Common myeloid progenitor, CD34-positive (primary cell): ENCODE measurements at regions not wholly inside any gene's neighbourhood (a gene's known extent, or its start where the extent isn't known, plus 50 kb on each side); places are given as distances from the start of the nearest gene placed in this dataset.

ENCODE experiments used
- CTCF ChIA-PET: fragments of 350-600 bp; sonication (Branson Sonifier 250); formaldehyde crosslinking; loops from one replicate; lab custom pipeline; 2021; ENCODE audit warnings: antibody characterized with exemption; lab: Charles Lee
- POLR2A ChIA-PET: fragments of 350-600 bp; sonication (Branson Sonifier 250); formaldehyde crosslinking; loops from one replicate; lab custom pipeline; 2021; ENCODE audit warnings: antibody characterized with exemption; lab: Charles Lee
- DNase-seq, 3 donors: peaks; one replicate each; pipeline versions ENCODE4 v3.0.0 to v3.0.0-alpha.2; 2013
- H3K27ac ChIP-seq, 2 experiments: 1 replicate in 1 of 2; 2 replicates in 1 of 2; pipeline ENCODE4 v1.7.0; 2013; ENCODE audit warnings: inconsistent platforms in 2 of 2, low read length in 2 of 2, mild to moderate bottlenecking in 2 of 2, low read depth in 1 of 2, moderate library complexity in 1 of 2; ENCODE audit not compliant: severe bottlenecking in 2 of 2, insufficient read depth in 1 of 2, poor library complexity in 1 of 2
- H3K27me3 ChIP-seq, 5 experiments: replicated peaks in 2 of 5; 1 replicate in 3 of 5; 2 replicates in 2 of 5; pipeline versions ENCODE4 v1.6.1 to v1.7.0; 2013; ENCODE audit warnings: low read length in 4 of 5, mild to moderate bottlenecking in 2 of 5, moderate library complexity in 2 of 5, inconsistent platforms in 1 of 5; ENCODE audit not compliant: insufficient read depth in 5 of 5, control insufficient read depth in 4 of 5
- H3K36me3 ChIP-seq, 4 experiments: 1 replicate in 2 of 4; 2 replicates in 2 of 4; pipeline versions ENCODE4 v1.6.1 to v1.7.0; 2013; ENCODE audit warnings: low read length in 3 of 4, control low read depth in 1 of 4, mild to moderate bottlenecking in 1 of 4; ENCODE audit not compliant: control insufficient read depth in 4 of 4, insufficient read depth in 4 of 4
- H3K4me1 ChIP-seq, 4 experiments: 1 replicate in 3 of 4; 2 replicates in 1 of 4; pipeline versions ENCODE4 v1.6.1 to v1.7.1; 2013; ENCODE audit warnings: low read length in 3 of 4, mild to moderate bottlenecking in 3 of 4, control low read depth in 1 of 4, inconsistent platforms in 1 of 4, moderate library complexity in 1 of 4; ENCODE audit not compliant: control insufficient read depth in 4 of 4, insufficient read depth in 4 of 4; ENCODE audit errors: control extremely low read depth in 1 of 4
- H3K4me3 ChIP-seq, 7 experiments: 1 replicate in 4 of 7; 2 replicates in 3 of 7; pipeline versions ENCODE4 v1.5.1 to v1.7.0; 2013; ENCODE audit warnings: mild to moderate bottlenecking in 7 of 7, low read length in 6 of 7, moderate library complexity in 6 of 7, inconsistent platforms in 2 of 7, low read depth in 2 of 7, control low read depth in 1 of 7; ENCODE audit not compliant: insufficient read depth in 4 of 7, control insufficient read depth in 1 of 7; ENCODE audit errors: extremely low read depth in 1 of 7
- H3K9me3 ChIP-seq, 5 experiments: 1 replicate in 4 of 5; 2 replicates in 1 of 5; pipeline versions ENCODE4 v1.6.1 to v1.7.1; 2013; ENCODE audit warnings: low read length in 4 of 5, mild to moderate bottlenecking in 2 of 5, inconsistent platforms in 1 of 5, low read depth in 1 of 5, moderate library complexity in 1 of 5; ENCODE audit not compliant: control insufficient read depth in 4 of 5, insufficient read depth in 2 of 5; ENCODE audit errors: control extremely low read depth in 1 of 5
- WGBS: methylation state at CpG from one replicate; pipeline ENCODE4 v1.1.5; 2013; ENCODE audit not compliant: insufficient coverage; 5-methylcytosine and 5-hydroxymethylcytosine counted together

DNA sequence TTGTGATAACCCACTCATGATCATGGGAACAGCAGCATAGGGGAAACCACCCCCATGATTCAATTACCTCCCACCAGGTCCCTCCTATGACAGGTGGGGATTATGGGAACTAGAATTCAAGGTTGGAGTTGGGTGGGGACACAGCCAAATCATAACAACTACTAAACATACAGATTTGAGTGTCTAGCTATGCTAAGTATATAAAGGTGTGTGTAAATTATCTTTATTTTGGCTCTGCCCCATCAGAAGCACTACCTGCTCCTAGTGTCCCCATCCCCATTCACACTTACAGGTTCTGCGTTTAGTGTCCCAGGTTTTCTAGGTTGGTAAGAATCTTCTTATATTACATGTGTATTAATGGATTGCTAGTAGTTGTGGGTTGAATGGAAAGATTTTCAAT is 464.7 kb downstream of the EPHA4 start:
- no CpG with 5 or more reads among the region's 1 CpG for WGBS
- ChIA-PET CTCF (no interaction called here), POLR2A (no interaction called here)
- Histone ChIP-seq H3K27ac (no peak overlapping the region), H3K4me1 (peaks cover 0 to 19% (median 12%) of the 10 kb centered on the region in 4 experiments), H3K4me3 (no peak overlapping the region), H3K27me3 (no peaks in the 10 kb centered on the region), H3K9me3 (peaks cover 0 to 3% (median 0%) of the 10 kb centered on the region in 5 experiments), H3K36me3 (no peaks in the 10 kb centered on the region)
- no peak for DNase-seq

DNA sequence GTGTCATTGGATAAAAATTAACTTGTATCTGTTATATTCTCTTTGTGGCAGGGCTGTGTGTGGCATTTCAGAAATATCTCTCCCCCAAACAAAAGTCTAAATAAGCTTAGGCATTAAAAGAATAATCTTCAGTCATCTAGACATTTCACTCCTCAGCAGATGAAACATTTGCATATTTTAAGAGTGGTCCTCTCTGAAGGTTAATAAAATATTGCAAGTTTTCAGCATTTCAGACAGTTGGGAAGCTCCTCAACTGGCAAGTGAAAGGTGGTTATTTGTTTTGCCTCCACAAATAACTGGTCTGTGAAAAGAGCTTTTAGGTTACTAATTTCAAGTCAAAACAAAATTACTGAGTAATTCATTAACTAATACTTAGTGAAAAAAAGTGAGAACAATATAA is 462.6 kb downstream of the EPHA4 start:
- Histone ChIP-seq H3K4me3 (no peak overlapping the region), H3K27me3 (no peaks in the 10 kb centered on the region), H3K27ac (no peak overlapping the region), H3K36me3 (no peaks in the 10 kb centered on the region), H3K9me3 (peaks cover 0 to 3% (median 0%) of the 10 kb centered on the region in 5 experiments), H3K4me1 (peaks cover 0 to 3% (median 2%) of the 10 kb centered on the region in 4 experiments)
- ChIA-PET CTCF (interaction anchor here (1.0 kb wide), 1 partner anchor 25 kb away, joined by 3 read pairs; no protein-coding TSS in a partner anchor), POLR2A (no interaction called here)
- no peak for DNase-seq

DNA sequence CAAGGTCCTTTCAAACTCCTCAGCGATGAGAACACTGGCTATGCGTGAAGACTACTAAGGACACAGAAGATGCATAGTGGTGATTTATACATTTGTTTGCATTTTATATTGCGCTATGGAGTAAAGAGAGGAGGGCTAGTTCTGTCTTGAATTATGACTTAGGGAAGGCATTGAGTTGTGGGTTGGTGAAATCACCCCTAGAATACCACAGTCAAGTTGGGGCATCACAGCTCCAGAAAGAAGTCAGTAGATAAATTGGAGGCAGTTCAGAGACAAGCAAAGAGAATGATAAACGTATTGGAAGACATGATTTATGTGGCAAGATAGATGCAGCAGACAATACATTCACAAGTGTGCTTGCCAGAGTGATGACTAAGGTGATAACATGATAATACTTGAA is 460.4 kb downstream of the EPHA4 start:
- ChIA-PET CTCF (no interaction called here), POLR2A (no interaction called here)
- H3K4me1 ChIP-seq: no peaks in the 10 kb centered on the region

DNA sequence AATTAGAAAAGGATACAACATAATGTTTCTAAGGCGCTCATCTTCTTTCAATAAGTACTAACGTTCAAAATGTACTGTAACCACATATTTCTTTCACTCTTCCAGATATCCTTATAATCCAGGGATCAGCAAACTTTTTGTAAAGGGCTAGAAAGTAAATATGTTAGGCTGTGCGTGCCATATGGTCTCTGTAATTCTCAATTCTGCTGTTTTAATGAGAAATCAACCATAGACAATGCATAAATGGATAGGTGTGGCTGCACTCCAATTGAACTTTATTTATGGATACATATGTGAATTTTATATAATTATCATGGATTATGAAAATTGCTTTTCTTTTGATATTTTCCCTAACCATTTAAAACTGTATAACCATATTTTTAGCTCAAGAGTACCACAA is 459.4 kb downstream of the EPHA4 start:
- no peaks in the 10 kb centered on the region for H3K4me1 ChIP-seq
- peaks cover 0 to 2% (median 0%) of the 10 kb centered on the region in 5 experiments for H3K9me3 ChIP-seq
- H3K36me3 ChIP-seq: no peaks in the 10 kb centered on the region
- no peaks in the 10 kb centered on the region for H3K27me3 ChIP-seq
- H3K4me3 ChIP-seq: no peak overlapping the region
- H3K27ac ChIP-seq: no peak overlapping the region
- POLR2A ChIA-PET: no interaction called here
- CTCF ChIA-PET: no interaction called here
- no peak for DNase-seq
- no CpG with 5 or more reads among the region's 3 CpGs for WGBS

More for the DNA sequence above, 460.4 kb downstream of the EPHA4 start:
- no peaks in the 10 kb centered on the region for H3K36me3 ChIP-seq
- no peaks in the 10 kb centered on the region for H3K9me3 ChIP-seq
- H3K27ac ChIP-seq: no peak overlapping the region
- DNase-seq: no peak
- H3K4me3 ChIP-seq: no peak overlapping the region
- 94% methylated on average over 2 of the region's 4 CpGs for WGBS
- H3K27me3 ChIP-seq: no peaks in the 10 kb centered on the region

DNA sequence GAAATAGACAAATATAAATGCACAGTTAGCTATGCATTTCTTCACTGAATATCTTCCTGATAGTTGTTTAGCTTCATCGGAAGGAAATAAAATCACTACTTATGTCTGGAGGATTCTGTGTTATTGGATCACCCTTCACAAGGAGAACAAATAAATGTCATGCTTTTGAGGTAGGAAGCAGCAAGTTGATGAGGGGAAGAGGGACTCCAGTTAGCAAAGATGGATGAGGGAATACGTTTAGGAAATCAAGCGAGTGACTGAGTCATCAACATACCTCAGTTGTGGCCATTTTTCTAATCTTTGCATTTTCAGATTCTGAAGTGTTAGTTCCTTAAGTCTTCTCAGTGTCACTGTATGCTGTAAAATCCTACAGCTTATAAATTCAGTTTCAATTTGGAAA is 456.2 kb downstream of the EPHA4 start:
- DNase-seq: no peak
- WGBS: no CpG with 5 or more reads among the region's 3 CpGs
- POLR2A ChIA-PET: no interaction called here
- CTCF ChIA-PET: interaction anchor here (0.8 kb wide), 1 partner anchor 328 kb away, joined by 3 read pairs; no protein-coding TSS in a partner anchor
- Histone ChIP-seq H3K9me3 (peaks cover 0 to 2% (median 0%) of the 10 kb centered on the region in 5 experiments), H3K4me3 (no peak overlapping the region), H3K4me1 (no peaks in the 10 kb centered on the region), H3K27me3 (no peaks in the 10 kb centered on the region), H3K27ac (no peak overlapping the region), H3K36me3 (no peaks in the 10 kb centered on the region)

DNA sequence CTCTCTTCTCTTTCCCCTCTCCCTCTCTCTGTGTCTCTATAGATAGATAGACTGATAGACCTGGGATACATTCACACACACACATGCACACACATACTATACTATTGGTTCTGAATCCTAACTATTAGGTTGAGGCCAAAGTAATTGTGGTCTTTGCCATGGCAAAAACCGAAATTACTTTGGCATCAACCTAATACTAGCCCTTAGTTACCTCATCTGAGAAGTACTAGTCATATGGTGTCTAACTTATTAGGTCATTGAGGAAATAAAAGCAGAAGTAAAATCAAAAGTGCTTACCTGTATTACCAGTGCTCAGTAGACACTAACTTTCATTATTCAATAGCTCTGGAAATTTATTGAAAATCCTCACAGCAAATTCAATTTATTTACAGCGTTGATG is 451.5 kb downstream of the EPHA4 start:
- no peak overlapping the region for H3K4me3 ChIP-seq
- H3K27ac ChIP-seq: no peak overlapping the region
- WGBS: no CpG with 5 or more reads among the region's 2 CpGs
- no peaks in the 10 kb centered on the region for H3K27me3 ChIP-seq
- CTCF ChIA-PET: no interaction called here
- no peaks in the 10 kb centered on the region for H3K36me3 ChIP-seq
- POLR2A ChIA-PET: no interaction called here
- H3K4me1 ChIP-seq: peaks cover 0 to 3% (median 0%) of the 10 kb centered on the region in 4 experiments
- H3K9me3 ChIP-seq: peaks cover 0 to 2% (median 0%) of the 10 kb centered on the region in 5 experiments
- no peak for DNase-seq

DNA sequence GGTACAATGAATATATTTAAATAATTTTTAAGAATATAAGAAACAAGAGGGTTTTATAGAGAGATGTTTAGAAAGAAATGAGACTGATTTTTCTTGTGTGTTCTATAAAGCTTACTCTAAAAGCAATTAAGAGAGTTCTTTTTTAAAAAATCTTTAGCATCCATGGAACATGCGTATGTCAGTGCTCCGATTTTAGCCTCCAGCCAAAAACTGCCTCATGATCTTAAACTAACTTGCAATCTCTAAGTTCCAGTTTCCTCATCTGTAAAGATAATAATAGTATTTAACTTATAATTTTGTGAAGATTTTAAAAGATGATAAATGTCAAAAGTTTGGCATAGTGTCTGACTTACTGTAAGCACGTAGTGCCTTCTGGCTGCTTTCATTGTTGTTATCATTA is 448.7 kb downstream of the EPHA4 start:
- ChIA-PET POLR2A (no interaction called here), CTCF (interaction anchor here (1.2 kb wide), 1 partner anchor 450 kb away, joined by 3 read pairs; no protein-coding TSS in a partner anchor)
- Histone ChIP-seq H3K4me3 (no peak overlapping the region), H3K36me3 (no peaks in the 10 kb centered on the region), H3K27ac (no peak overlapping the region), H3K27me3 (no peaks in the 10 kb centered on the region), H3K9me3 (peaks cover 0 to 8% (median 2%) of the 10 kb centered on the region in 5 experiments), H3K4me1 (peaks cover 0 to 3% (median 0%) of the 10 kb centered on the region in 4 experiments)
- no peak for DNase-seq
- no CpG with 5 or more reads among the region's 3 CpGs for WGBS
